GM21619 (cell line): ENCODE measurements at regions not wholly inside any gene's neighbourhood (a gene's known extent, or its start where the extent isn't known, plus 50 kb on each side); places are given as distances from the start of the nearest gene placed in this dataset.

Experiments
- ATAC-seq: cut with Tn5 transposase; IDR thresholded peaks from one replicate; pipeline ENCODE4 v1.9.1; 2021; ENCODE audit not compliant: unreplicated experiment

DNA sequence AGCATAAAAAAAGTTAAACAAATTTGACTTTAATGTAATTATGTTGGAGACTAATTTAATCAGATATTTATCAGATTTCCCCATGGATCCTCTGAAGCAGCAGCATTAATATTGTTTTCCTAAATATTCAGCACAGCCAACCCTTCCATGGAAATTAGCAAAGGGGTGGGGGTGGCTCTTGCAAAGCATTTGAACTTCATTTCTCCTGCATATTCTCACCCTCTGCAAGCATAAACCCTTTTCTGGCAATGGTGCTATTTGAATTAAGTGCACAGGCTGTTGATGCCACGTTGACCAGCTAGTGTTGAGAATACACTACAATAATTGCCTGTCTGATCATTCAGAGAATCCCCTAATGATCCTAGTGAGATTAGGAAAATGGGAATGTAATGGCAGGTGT, 488.1 kb upstream of the KLF12 start:
- ATAC-seq = no peak

DNA sequence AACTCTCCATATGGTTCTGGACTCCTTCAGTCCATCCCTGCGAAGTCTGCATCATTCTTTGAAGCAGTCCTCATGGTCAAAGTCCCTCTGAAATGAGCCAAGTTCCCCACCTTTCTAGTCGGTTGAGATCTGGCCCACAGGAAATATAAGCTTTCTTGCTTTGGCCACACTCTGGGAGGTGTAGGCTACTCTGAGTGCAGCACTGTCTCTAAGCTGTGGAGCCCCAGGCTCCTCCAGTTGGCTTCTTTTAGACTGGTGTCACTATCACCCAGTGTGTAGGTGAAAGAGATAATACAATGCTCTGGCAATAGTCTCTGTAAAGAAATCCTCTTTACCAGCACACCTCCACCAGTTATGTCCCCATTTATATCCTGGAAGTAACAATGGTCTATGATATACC, 486.5 kb upstream of the KLF12 start:
- ATAC-seq = no peak

GRCh38 chr13:74620308-74620707, 486.1 kb upstream of the KLF12 start:
- ATAC-seq = no peak

DNA sequence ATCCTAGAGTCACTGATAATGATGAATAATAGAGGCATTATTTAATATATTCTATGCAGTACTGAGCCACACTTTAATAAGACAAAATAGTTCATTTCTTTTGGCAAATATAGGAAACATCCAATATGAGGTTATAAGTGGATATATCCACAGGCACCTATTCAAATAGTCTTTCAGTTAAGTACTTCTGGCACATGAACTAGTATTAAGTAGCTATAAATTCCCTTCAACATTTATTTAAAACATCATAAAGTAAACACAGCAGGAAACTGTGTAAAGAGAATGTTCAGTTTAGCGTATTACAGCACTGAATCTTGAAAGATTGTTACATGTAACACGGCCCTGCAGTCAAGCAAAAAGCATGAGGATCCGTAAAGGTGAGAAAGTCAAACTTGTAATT, 463.3 kb upstream of the KLF12 start:
- ATAC-seq = no peak

- ATAC-seq = no peak
Observed at GRCh38 chr13:74596691-74597090, 462.5 kb upstream of the KLF12 start.

DNA sequence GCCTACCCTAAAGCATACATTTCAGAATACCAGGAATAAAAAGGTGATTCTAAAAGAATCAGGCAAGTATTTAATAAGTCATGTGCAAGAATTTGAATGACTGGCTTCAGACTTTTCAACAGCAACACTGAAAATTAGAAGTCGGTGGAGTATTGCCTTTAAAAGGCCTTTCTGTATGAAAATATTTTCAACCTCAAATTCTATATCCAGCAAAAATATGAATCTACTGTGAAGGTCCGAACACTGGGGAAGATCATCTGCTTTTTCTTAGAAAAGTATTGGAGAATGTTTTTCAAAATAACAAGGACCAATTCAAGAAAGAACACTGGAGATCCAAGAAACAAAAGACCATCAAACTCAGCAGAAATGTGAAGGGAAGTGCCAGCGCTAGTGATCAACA, 459.5 kb upstream of the KLF12 start:
- ATAC-seq = no peak

- no peak for ATAC-seq
Observed at GRCh38 chr13:74586847-74587246, 452.6 kb upstream of the KLF12 start.

GRCh38 chr13:74576420-74576819, 442.2 kb upstream of the KLF12 start:
- no peak for ATAC-seq

GRCh38 chr13:74575729-74576125, 441.5 kb upstream of the KLF12 start:
- ATAC-seq = peak; percentile 69

GRCh38 chr13:74574964-74575728, 440.9 kb upstream of the KLF12 start:
- peak; percentile 18 for ATAC-seq

- no peak for ATAC-seq
Observed at GRCh38 chr13:74573654-74574053, 439.4 kb upstream of the KLF12 start.

GRCh38 chr13:74571811-74572210, 437.6 kb upstream of the KLF12 start:
- no peak for ATAC-seq

GRCh38 chr13:74570834-74571233, 436.6 kb upstream of the KLF12 start:
- ATAC-seq = no peak

DNA sequence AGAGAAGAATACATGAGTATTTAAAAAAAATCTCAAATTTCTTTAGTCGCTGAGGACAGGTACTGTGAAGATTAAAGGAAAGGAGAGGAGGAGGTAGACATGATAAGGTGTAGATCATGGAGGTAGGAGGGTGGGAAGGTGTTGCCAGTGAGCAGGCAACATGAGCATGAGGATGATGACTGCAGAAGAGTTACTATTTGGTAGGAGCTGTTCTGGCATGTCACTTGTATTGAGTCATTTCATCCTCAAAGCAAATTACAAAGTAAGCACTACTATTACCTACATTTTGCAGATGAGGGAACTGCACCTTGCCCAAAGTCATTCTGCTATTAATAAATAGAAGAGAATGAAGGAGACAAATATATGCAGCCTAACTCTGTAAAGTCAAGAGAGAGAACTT, 435.8 kb upstream of the KLF12 start:
- no peak for ATAC-seq

- no peak for ATAC-seq
Observed at GRCh38 chr13:74569251-74569650, 435.0 kb upstream of the KLF12 start.

DNA sequence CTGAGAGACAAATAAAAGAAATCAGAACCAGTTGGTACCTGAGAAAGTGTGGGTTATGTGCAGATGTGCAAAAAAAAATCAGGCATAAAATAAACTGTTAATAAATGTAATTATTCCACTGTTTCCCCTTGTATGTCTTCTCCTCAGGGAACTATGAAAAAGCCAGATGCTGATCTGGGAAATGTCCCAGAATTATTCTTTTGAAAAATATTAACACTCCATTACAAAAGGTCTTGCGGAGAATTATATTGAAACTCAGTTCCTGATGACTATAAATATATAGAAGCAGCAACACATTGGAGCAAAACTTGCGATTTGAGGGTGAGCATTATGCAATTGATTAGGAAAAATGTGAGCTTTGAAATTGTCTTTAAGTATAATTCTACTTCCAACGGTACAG, 433.3 kb upstream of the KLF12 start:
- ATAC-seq = no peak

- ATAC-seq = no peak
Observed at GRCh38 chr13:74562381-74562780, 428.2 kb upstream of the KLF12 start.

DNA sequence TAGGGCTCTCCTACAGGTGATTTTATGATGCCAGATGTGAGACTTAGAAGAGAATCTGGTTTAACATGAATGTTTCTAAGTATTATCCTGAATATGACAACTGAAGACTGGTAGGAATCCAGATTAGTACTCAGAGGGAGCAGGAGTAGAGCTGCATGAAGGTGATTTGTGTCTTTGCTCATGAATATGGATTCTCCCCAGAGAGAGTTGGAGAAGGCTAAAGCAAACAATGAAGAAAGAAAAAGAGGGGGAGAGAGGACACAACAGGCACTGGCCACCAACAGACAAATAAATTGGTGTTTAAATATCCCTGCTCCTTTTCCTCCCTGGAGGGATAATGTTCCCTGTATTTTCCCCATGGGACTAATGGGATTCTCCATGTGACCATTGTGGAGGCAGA, 427.0 kb upstream of the KLF12 start:
- no peak for ATAC-seq

- peak; percentile 86 for ATAC-seq
Observed at GRCh38 chr13:74560325-74560724, 426.1 kb upstream of the KLF12 start.

GRCh38 chr13:74557870-74558269, 423.7 kb upstream of the KLF12 start:
- ATAC-seq = no peak

- ATAC-seq = no peak
Observed at GRCh38 chr13:74555651-74556420, 421.6 kb upstream of the KLF12 start.

DNA sequence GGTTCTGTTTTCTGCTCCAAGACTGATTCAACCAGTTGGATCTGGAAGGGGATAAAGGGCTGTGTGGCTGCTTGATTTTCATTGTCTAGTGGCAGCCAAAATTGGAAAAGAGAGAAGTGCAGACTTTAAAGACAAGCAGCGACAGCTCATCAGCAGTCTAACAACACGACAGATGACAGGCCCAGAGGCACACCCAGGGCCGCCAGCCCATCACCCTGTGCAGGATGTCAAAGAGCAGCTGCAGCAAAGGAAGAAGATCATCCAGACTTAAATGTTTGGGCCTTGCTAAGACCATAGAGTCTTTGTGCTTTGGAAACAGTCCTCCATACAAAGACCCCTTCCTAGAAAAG, 421.0 kb upstream of the KLF12 start:
- ATAC-seq = no peak
